ENCODE measurements at regions not wholly inside any gene's neighbourhood (a gene's known extent, or its start where the extent isn't known, plus 50 kb on each side); places are given as distances from the start of the nearest gene placed in this dataset.

- no peak overlapping the region for H3K27ac ChIP-seq (ENCODE audit: low read depth, low read length)
These were observed 120.7 kb upstream of the TENM4 start for GRCh38 chr11:79561496-79561895.

GRCh38 chr11:79550809-79551208, 110.0 kb upstream of the TENM4 start:
- no peak overlapping the region for H3K27ac ChIP-seq (ENCODE audit: low read depth, low read length)

GRCh38 chr11:79547256-79547655, 106.4 kb upstream of the TENM4 start:
- no peak overlapping the region for H3K27ac ChIP-seq (ENCODE audit: low read depth, low read length)

- 49 to 66% (median 56%) methylated on average over 8 of the region's 8 CpGs for WGBS, 3 donors
These were observed 105.5 kb upstream of the TENM4 start for GRCh38 chr11:79546351-79546750.

GRCh38 chr11:79544361-79544760, 103.5 kb upstream of the TENM4 start:
- H3K27ac ChIP-seq (ENCODE audit: low read depth, low read length) = no peak overlapping the region
- 58 to 74% (median 61%) methylated on average over 2 of the region's 2 CpGs for WGBS, 3 donors

More at GRCh38 chr11:79546351-79546750, 105.5 kb upstream of the TENM4 start:
- H3K27ac ChIP-seq (ENCODE audit: low read depth, low read length) = no peak overlapping the region

- WGBS, 3 donors = 24 to 44% (median 42%) methylated on average over 1 of the region's 1 CpG
- H3K27ac ChIP-seq (ENCODE audit: low read depth, low read length) = no peak overlapping the region
These were observed 102.3 kb upstream of the TENM4 start for GRCh38 chr11:79543101-79543500.

GRCh38 chr11:79541466-79541865, 100.6 kb upstream of the TENM4 start:
- WGBS, 3 donors = 63 to 69% (median 68%) methylated on average over 4 of the region's 4 CpGs
- H3K27ac ChIP-seq (ENCODE audit: low read depth, low read length) = no peak overlapping the region

- no peak overlapping the region for H3K27ac ChIP-seq (ENCODE audit: low read depth, low read length)
- 45 to 67% (median 59%) methylated on average over 3 of the region's 3 CpGs for WGBS, 3 donors
These were observed 97.9 kb upstream of the TENM4 start for GRCh38 chr11:79538775-79539174.

- WGBS, 3 donors = 52 to 67% (median 52%) methylated on average over 5 of the region's 5 CpGs
- H3K27ac ChIP-seq (ENCODE audit: low read depth, low read length) = no peak overlapping the region
These were observed 95.5 kb upstream of the TENM4 start for GRCh38 chr11:79536155-79536917.

- no peak overlapping the region for H3K27ac ChIP-seq (ENCODE audit: low read depth, low read length)
- 76 to 85% (median 83%) methylated on average over 1 of the region's 1 CpG for WGBS, 3 donors
These were observed 94.8 kb upstream of the TENM4 start for GRCh38 chr11:79535606-79536005.

- H3K27ac ChIP-seq (ENCODE audit: low read depth, low read length) = no peak overlapping the region
These were observed 84.4 kb upstream of the TENM4 start for GRCh38 chr11:79525257-79525656.

GRCh38 chr11:79522626-79523025, 81.8 kb upstream of the TENM4 start:
- 82 to 87% (median 87%) methylated on average over 1 of the region's 1 CpG for WGBS, 3 donors
- no peak overlapping the region for H3K27ac ChIP-seq (ENCODE audit: low read depth, low read length)

- H3K27ac ChIP-seq (ENCODE audit: low read depth, low read length) = no peak overlapping the region
- WGBS, 3 donors = 66 to 95% (median 91%) methylated on average over 5 of the region's 5 CpGs
These were observed 79.3 kb upstream of the TENM4 start for GRCh38 chr11:79520086-79520485.

GRCh38 chr11:79515781-79516180, 75.0 kb upstream of the TENM4 start:
- H3K27ac ChIP-seq (ENCODE audit: low read depth, low read length) = no peak overlapping the region
- 20 to 29% (median 22%) methylated on average over 1 of the region's 1 CpG for WGBS, 3 donors

GRCh38 chr11:79514695-79515094, 73.9 kb upstream of the TENM4 start:
- WGBS, 3 donors = 78 to 86% (median 81%) methylated on average over 2 of the region's 2 CpGs
- no peak overlapping the region for H3K27ac ChIP-seq (ENCODE audit: low read depth, low read length)

- WGBS, 3 donors = 49 to 64% (median 57%) methylated on average over 4 of the region's 4 CpGs
These were observed 73.5 kb upstream of the TENM4 start for GRCh38 chr11:79514290-79514689.

GRCh38 chr11:79512706-79513469, 72.1 kb upstream of the TENM4 start:
- WGBS, 3 donors = 49 to 62% (median 57%) methylated on average over 4 of the region's 4 CpGs
- H3K27ac ChIP-seq (ENCODE audit: low read depth, low read length) = no peak overlapping the region

More at GRCh38 chr11:79514290-79514689, 73.5 kb upstream of the TENM4 start:
- no peak overlapping the region for H3K27ac ChIP-seq (ENCODE audit: low read depth, low read length)

GRCh38 chr11:79510960-79511359, 70.1 kb upstream of the TENM4 start:
- no peak overlapping the region for H3K27ac ChIP-seq (ENCODE audit: low read depth, low read length)
- WGBS, 3 donors = 64 to 74% (median 66%) methylated on average over 9 of the region's 9 CpGs

GRCh38 chr11:79508461-79508860, 67.6 kb upstream of the TENM4 start:
- H3K27ac ChIP-seq (ENCODE audit: low read depth, low read length) = no peak overlapping the region
- 39 to 60% (median 54%) methylated on average over 3 of the region's 3 CpGs for WGBS, 3 donors

GRCh38 chr11:79507706-79508105, 66.9 kb upstream of the TENM4 start:
- 55 to 82% (median 60%) methylated on average over 7 of the region's 7 CpGs for WGBS, 3 donors

More at GRCh38 chr11:79507706-79508105, 66.9 kb upstream of the TENM4 start:
- H3K27ac ChIP-seq (ENCODE audit: low read depth, low read length) = no peak overlapping the region

Data from adipose tissue (tissue), 3 donors.